Lower leg skin (tissue), 3 donors: ENCODE measurements at regions not wholly inside any gene's neighbourhood (a gene's known extent, or its start where the extent isn't known, plus 50 kb on each side); places are given as distances from the start of the nearest gene placed in this dataset.

ENCODE experiments used
- POLR2A ChIP-seq, 2 donors: fragments of 450-650 bp; IDR thresholded peaks; one replicate each; pipeline ENCODE4 v1.6.1; 2016 to 2017; ENCODE audit warnings: antibody characterized with exemption in 2 of 2, mild to moderate bottlenecking in 1 of 2, moderate library complexity in 1 of 2
- TF ChIP-seq, protein P1 (sequence below), 3 donors: fragments of 450-650 bp; IDR thresholded peaks; one replicate each; pipeline ENCODE4 v1.5.1; 2016; ENCODE audit warnings: antibody characterized with exemption in 3 of 3, mild to moderate bottlenecking in 3 of 3, moderate library complexity in 2 of 3

DNA sequence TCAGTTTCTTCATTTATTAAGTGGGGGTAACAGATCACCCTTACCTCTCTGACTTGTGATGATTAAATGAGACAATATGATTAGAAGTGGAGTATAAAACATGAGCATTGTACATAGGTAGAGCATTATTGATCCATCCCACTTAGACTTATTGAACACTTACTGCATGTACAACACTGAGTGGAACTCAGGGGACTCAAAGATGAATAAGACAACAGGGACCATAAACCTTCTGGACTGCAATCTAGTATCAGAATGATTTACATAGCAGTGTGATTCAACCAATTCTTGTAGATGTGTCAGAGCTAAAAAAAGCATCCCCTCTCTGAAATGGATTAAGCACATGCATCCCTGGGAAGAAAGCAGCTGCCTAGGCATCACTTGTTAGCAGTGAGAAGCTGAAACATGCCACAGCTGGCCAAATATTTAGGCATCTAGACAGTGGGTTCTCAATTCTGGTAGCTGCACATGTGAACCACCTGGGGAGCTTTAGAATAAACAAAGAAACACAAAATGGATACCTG lies 111.5 kb downstream of the CYRIA start:
- TF ChIP-seq, protein P1, sequence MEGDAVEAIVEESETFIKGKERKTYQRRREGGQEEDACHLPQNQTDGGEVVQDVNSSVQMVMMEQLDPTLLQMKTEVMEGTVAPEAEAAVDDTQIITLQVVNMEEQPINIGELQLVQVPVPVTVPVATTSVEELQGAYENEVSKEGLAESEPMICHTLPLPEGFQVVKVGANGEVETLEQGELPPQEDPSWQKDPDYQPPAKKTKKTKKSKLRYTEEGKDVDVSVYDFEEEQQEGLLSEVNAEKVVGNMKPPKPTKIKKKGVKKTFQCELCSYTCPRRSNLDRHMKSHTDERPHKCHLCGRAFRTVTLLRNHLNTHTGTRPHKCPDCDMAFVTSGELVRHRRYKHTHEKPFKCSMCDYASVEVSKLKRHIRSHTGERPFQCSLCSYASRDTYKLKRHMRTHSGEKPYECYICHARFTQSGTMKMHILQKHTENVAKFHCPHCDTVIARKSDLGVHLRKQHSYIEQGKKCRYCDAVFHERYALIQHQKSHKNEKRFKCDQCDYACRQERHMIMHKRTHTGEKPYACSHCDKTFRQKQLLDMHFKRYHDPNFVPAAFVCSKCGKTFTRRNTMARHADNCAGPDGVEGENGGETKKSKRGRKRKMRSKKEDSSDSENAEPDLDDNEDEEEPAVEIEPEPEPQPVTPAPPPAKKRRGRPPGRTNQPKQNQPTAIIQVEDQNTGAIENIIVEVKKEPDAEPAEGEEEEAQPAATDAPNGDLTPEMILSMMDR (IDR thresholded peaks at IDR 0.05): no peak
- no peak for TF ChIP-seq POLR2A (IDR thresholded peaks at IDR 0.05)
